Sigmoid colon (tissue), 4 donors: ENCODE measurements at regions not wholly inside any gene's neighbourhood (a gene's known extent, or its start where the extent isn't known, plus 50 kb on each side); places are given as distances from the start of the nearest gene placed in this dataset.

Experiments used
- EP300 ChIP-seq, 4 donors: sonication (generic); formaldehyde crosslinking; IDR thresholded peaks; one replicate each; pipeline ENCODE4 v1.6.1; 2017; ENCODE audit warnings: antibody characterized with exemption in 4 of 4
- POLR2A ChIP-seq, 2 donors: fragments of 450-650 bp; IDR thresholded peaks; one replicate each; pipeline ENCODE4 v1.6.1; 2016; ENCODE audit warnings: antibody characterized with exemption in 2 of 2, mild to moderate bottlenecking in 2 of 2, moderate library complexity in 2 of 2
- POLR2AphosphoS5 ChIP-seq, 4 donors: sonication (generic); formaldehyde crosslinking; IDR thresholded peaks; one replicate each; pipeline ENCODE4 v1.6.1; 2017; ENCODE audit warnings: antibody characterized with exemption in 4 of 4
- TF ChIP-seq, protein P1 (sequence below), 4 experiments: fragments of 450-650 bp in 3 of 4; fragments of 200-600 bp in 1 of 4; IDR thresholded peaks; one replicate each; pipeline ENCODE4 v1.5.1; 2016 to 2019; ENCODE audit warnings: antibody characterized with exemption in 4 of 4, mild to moderate bottlenecking in 3 of 4, moderate library complexity in 2 of 4

DNA sequence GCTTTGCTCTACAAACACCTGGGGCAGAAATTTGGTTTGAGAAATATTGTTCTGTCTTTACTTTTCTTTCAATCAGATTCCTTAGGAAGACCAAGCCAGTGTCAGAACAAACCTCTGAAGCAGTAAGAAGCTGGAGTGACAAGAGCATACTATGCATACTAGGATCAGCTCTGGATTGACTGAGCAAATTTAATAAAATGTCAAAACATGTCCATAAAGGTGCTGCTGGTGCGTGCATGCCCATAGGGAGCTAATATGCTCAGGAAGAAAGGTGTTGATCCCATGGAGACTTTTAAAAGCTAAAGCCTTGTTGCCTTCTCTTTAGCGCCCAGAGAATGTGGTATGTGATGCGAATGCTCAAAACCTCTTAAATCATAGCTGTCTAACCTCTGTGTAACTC, 1076.2 kb downstream of the NLGN4Y start:
- TF ChIP-seq, protein P1, sequence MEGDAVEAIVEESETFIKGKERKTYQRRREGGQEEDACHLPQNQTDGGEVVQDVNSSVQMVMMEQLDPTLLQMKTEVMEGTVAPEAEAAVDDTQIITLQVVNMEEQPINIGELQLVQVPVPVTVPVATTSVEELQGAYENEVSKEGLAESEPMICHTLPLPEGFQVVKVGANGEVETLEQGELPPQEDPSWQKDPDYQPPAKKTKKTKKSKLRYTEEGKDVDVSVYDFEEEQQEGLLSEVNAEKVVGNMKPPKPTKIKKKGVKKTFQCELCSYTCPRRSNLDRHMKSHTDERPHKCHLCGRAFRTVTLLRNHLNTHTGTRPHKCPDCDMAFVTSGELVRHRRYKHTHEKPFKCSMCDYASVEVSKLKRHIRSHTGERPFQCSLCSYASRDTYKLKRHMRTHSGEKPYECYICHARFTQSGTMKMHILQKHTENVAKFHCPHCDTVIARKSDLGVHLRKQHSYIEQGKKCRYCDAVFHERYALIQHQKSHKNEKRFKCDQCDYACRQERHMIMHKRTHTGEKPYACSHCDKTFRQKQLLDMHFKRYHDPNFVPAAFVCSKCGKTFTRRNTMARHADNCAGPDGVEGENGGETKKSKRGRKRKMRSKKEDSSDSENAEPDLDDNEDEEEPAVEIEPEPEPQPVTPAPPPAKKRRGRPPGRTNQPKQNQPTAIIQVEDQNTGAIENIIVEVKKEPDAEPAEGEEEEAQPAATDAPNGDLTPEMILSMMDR (IDR thresholded peaks at IDR 0.05), result no peak
- no peak for TF ChIP-seq POLR2A (IDR thresholded peaks at IDR 0.05)
- no peak for TF ChIP-seq POLR2AphosphoS5 (IDR thresholded peaks at IDR 0.05)
- TF ChIP-seq EP300 (IDR thresholded peaks at IDR 0.05), result no peak
